Breast epithelium (tissue), 3 donors: ENCODE measurements at regions not wholly inside any gene's neighbourhood (a gene's known extent, or its start where the extent isn't known, plus 50 kb on each side); places are given as distances from the start of the nearest gene placed in this dataset.

Source experiments
- POLR2A ChIP-seq: fragments of 450-650 bp; IDR thresholded peaks from one replicate; pipeline ENCODE4 v1.6.1; 2016; ENCODE audit warnings: antibody characterized with exemption, mild to moderate bottlenecking, moderate library complexity
- POLR2AphosphoS5 ChIP-seq, 3 donors: sonication (generic); formaldehyde crosslinking; IDR thresholded peaks; one replicate each; pipeline ENCODE4 v1.6.1; 2017; ENCODE audit warnings: antibody characterized with exemption in 3 of 3
- TF ChIP-seq, protein P1 (sequence below), 3 donors: fragments of 450-650 bp; IDR thresholded peaks; one replicate each; pipeline ENCODE4 v1.5.1; 2016 to 2017; ENCODE audit warnings: antibody characterized with exemption in 3 of 3, mild to moderate bottlenecking in 3 of 3, moderate library complexity in 3 of 3

DNA sequence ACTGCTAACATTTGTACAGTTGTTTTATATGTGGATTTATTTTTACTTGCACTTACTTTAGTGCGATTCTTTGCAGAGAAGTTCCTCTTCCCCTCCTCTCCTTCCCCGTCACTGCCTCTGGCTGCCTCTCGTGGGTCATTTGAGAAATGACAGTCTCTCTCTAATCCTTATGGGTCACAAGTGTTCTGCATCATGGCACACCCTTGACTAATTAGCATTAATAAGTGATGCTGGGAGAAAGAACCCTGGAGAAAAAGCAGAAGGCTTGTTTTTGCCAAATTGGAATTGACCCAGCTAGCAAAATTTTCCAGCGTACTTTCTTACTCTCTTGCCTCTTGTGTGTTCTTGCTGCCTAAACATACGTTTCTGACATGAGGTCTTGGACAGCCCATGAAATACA is 301.2 kb downstream of the DUSP10 start:
- TF ChIP-seq, protein P1, sequence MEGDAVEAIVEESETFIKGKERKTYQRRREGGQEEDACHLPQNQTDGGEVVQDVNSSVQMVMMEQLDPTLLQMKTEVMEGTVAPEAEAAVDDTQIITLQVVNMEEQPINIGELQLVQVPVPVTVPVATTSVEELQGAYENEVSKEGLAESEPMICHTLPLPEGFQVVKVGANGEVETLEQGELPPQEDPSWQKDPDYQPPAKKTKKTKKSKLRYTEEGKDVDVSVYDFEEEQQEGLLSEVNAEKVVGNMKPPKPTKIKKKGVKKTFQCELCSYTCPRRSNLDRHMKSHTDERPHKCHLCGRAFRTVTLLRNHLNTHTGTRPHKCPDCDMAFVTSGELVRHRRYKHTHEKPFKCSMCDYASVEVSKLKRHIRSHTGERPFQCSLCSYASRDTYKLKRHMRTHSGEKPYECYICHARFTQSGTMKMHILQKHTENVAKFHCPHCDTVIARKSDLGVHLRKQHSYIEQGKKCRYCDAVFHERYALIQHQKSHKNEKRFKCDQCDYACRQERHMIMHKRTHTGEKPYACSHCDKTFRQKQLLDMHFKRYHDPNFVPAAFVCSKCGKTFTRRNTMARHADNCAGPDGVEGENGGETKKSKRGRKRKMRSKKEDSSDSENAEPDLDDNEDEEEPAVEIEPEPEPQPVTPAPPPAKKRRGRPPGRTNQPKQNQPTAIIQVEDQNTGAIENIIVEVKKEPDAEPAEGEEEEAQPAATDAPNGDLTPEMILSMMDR (IDR thresholded peaks at IDR 0.05) = no peak
- no peak for TF ChIP-seq POLR2AphosphoS5 (IDR thresholded peaks at IDR 0.05)
- no peak for TF ChIP-seq POLR2A
